Heart left ventricle (tissue), 16 donors: ENCODE measurements at regions not wholly inside any gene's neighbourhood (a gene's known extent, or its start where the extent isn't known, plus 50 kb on each side); places are given as distances from the start of the nearest gene placed in this dataset.

Experiments
- ATAC-seq, 4 donors: fragments of 200-7000 bp; cut with Tn5 transposase; one replicate each; pipeline ENCODE4 v1.9.1; 2020 to 2022; ENCODE audit warnings: moderate library complexity in 4 of 4, mild to moderate bottlenecking in 3 of 4, moderate number of reproducible peaks in 1 of 4
- DNase-seq, 5 donors: peaks; one replicate each; pipeline ENCODE4 v3.0.0-alpha.2; 2020
- H3K27ac ChIP-seq, 12 donors: fragments of 200-600 bp; sonication (generic) in 4 of 12; one replicate each; pipeline versions ENCODE4 v1.5.0 to v1.8.0; 2016 to 2022; ENCODE audit warnings: mild to moderate bottlenecking in 2 of 12
- H3K27me3 ChIP-seq, 9 donors: fragments of 200-600 bp; sonication (generic) in 2 of 9; one replicate each; pipeline versions ENCODE4 v1.5.1 to v1.8.0; 2016 to 2022; ENCODE audit warnings: mild to moderate bottlenecking in 3 of 9
- H3K36me3 ChIP-seq, 9 donors: fragments of 200-600 bp; sonication (generic) in 2 of 9; one replicate each; pipeline versions ENCODE4 v1.5.0 to v1.8.0; 2018 to 2022; ENCODE audit warnings: mild to moderate bottlenecking in 2 of 9
- H3K4me1 ChIP-seq, 12 donors: fragments of 200-600 bp; sonication (generic) in 4 of 12; one replicate each; pipeline versions ENCODE4 v1.5.0 to v1.8.0; 2016 to 2022; ENCODE audit warnings: mild to moderate bottlenecking in 3 of 12
- H3K4me3 ChIP-seq, 12 donors: fragments of 200-600 bp; sonication (generic) in 4 of 12; one replicate each; pipeline versions ENCODE4 v1.5.0 to v1.8.0; 2017 to 2022; ENCODE audit warnings: mild to moderate bottlenecking in 9 of 12, moderate library complexity in 4 of 12
- H3K9me3 ChIP-seq, 12 donors: fragments of 200-600 bp; sonication (generic) in 4 of 12; one replicate each; pipeline versions ENCODE4 v1.5.0 to v1.8.0; 2016 to 2022; ENCODE audit warnings: mild to moderate bottlenecking in 1 of 12
- CTCF ChIP-seq, 12 donors: fragments of 200-600 bp; sonication (generic) in 4 of 12; IDR thresholded peaks; one replicate each; pipeline versions ENCODE4 v1.5.0 to v1.8.0; 2018 to 2022; ENCODE audit warnings: antibody characterized with exemption in 12 of 12, mild to moderate bottlenecking in 5 of 12
- POLR2A ChIP-seq, 2 donors: fragments of 450-650 bp; IDR thresholded peaks; one replicate each; pipeline ENCODE4 v1.6.1; 2017; ENCODE audit warnings: antibody characterized with exemption in 2 of 2, mild to moderate bottlenecking in 2 of 2, moderate library complexity in 2 of 2
- WGBS, 4 donors: extraction: QIAGEN DNeasy Blood & Tissue Kit in 2 of 4; methylation state at CpG; one replicate each; pipeline versions ENCODE4 v1.1.5 to v1.1.7; 2013 to 2018; 5-methylcytosine and 5-hydroxymethylcytosine counted together
- intact Hi-C, 10 donors: fragments of 100-400 bp; cut with DNase I; formaldehyde crosslinking; loops; one replicate each; pipeline versions ENCODE4 v1.11.1 to v1.14.2; 2022
- donor health status: ischemic (EF 13 %, LVEDD 7.1; RV severe dilation, severe dysfunction).
- donor health status: healthy with polysubstance abuse.
- donor health status: DM: no; HTN: yes; CAD: no.
- donor health status: DM: no; HTN: no; CAD: no.
- donor health status: ischemic (EF 25% LVEDD 6.9; RV normal size, moderate dysfunction).
- donor health status: ischemic (EF 25% LVEDD 5.7; RV mildly dilated, moderate dysfunction).
- donor health status: healthy.
- donor health status: DM: yes; HTN: yes; CAD: no.
- donor health status: ischemic (EF 35%, LVEDD 5.7; RV mildly dilated, moderate dysfunction).
- donor health status: nonischemic (EF 11% LVEDD 7.7; RV severe dilation, severe dysfunction).
- donor health status: DM: yes; HTN: yes; CAD: no.
- donor health status: PGD.
- donor health status: ischemic (EF 29% LVEDD 5.4; RV normal size, mild dysfunction).
- donor health status: nonischemic (EF 23%, LVEDD 6.1; RV moderate dilation, normal function).

DNA sequence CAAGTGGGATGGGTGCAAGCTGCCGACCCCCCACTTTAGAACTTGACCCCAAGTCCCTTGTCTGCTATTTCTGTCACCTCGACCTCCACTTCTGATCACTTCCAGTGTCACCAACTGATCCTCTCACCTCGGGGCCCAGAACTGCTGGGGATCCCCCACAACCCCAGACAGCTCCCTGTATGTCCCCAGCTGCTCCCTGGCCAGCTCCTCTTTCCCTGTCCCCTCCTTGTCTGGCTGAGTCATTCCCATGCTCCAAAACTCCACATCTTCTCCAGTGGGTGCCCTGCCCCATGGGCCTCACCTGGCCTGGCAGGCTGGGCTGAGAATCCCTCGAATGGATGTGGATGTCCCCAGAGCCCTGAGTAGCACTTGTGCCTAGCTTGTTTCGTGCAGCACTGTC, 154.3 kb upstream of the PCBD1 start:
- DNase-seq (no peak), ATAC-seq (no peak)
- Histone ChIP-seq H3K4me3 (no peak overlapping the region), H3K9me3 (no peaks in the 10 kb centered on the region), H3K27ac (no peak overlapping the region), H3K4me1 (peaks cover 0 to 11% (median 0%) of the 10 kb centered on the region in 12 donors), H3K27me3 (no peaks in the 10 kb centered on the region), H3K36me3 (no peaks in the 10 kb centered on the region)
- 80 to 88% (median 85%) methylated on average over 3 to 5 of the region's 5 CpGs for WGBS, 4 donors
- no peak for TF ChIP-seq CTCF (IDR thresholded peaks at IDR 0.05)
- no peak for TF ChIP-seq POLR2A (IDR thresholded peaks at IDR 0.05)
- intact Hi-C loops = no loop called here

GRCh38 chr10:71043858-71044257, 155.5 kb upstream of the PCBD1 start:
- ATAC-seq = no peak
- intact Hi-C loops = no loop called here
- TF ChIP-seq POLR2A (IDR thresholded peaks at IDR 0.05) (no peak), CTCF (IDR thresholded peaks at IDR 0.05) (no peak)
- Histone ChIP-seq H3K27me3 (no peaks in the 10 kb centered on the region), H3K4me1 (peaks cover 0 to 11% (median 0%) of the 10 kb centered on the region in 12 donors), H3K27ac (no peak overlapping the region), H3K4me3 (no peak overlapping the region), H3K36me3 (no peaks in the 10 kb centered on the region), H3K9me3 (no peaks in the 10 kb centered on the region)
- WGBS, 4 donors = 89 to 94% (median 90%) methylated on average over 4 of the region's 4 CpGs
- no peak for DNase-seq

GRCh38 chr10:71044720-71045119, 156.4 kb upstream of the PCBD1 start:
- ATAC-seq (no peak), DNase-seq (no peak)
- Histone ChIP-seq H3K27ac (no peak overlapping the region), H3K36me3 (no peaks in the 10 kb centered on the region), H3K9me3 (no peaks in the 10 kb centered on the region), H3K4me1 (peaks cover 0 to 16% (median 0%) of the 10 kb centered on the region in 12 donors), H3K27me3 (no peaks in the 10 kb centered on the region), H3K4me3 (no peak overlapping the region)
- intact Hi-C loops = no loop called here
- 88 to 89% (median 89%) methylated on average over 7 of the region's 7 CpGs for WGBS, 4 donors
- TF ChIP-seq CTCF (IDR thresholded peaks at IDR 0.05) (no peak), POLR2A (IDR thresholded peaks at IDR 0.05) (no peak)

- Histone ChIP-seq H3K4me3 (no peak overlapping the region), H3K4me1 (peaks cover 0 to 16% (median 0%) of the 10 kb centered on the region in 12 donors), H3K27me3 (no peaks in the 10 kb centered on the region), H3K9me3 (no peaks in the 10 kb centered on the region), H3K36me3 (no peaks in the 10 kb centered on the region), H3K27ac (no peak overlapping the region)
- intact Hi-C loops = no loop called here
- no peak for TF ChIP-seq POLR2A (IDR thresholded peaks at IDR 0.05)
- no peak for TF ChIP-seq CTCF (IDR thresholded peaks at IDR 0.05)
- ATAC-seq (peak in 1 of 4 donors; percentile 29), DNase-seq (peak in 1 of 5 donors; percentile 53)
- WGBS, 4 donors = 75 to 82% (median 77%) methylated on average over 10 of the region's 10 CpGs
Observed at GRCh38 chr10:71045204-71045809, 156.9 kb upstream of the PCBD1 start.
